Fibroblast of villous mesenchyme (primary cell): ENCODE measurements at regions not wholly inside any gene's neighbourhood (a gene's known extent, or its start where the extent isn't known, plus 50 kb on each side); places are given as distances from the start of the nearest gene placed in this dataset.
A peak's percentile ranks its signal among the peaks of the same experiment; 100 is the strongest.

Source experiments
- DNase-seq: peaks from one replicate; pipeline ENCODE4 v3.0.0-alpha.2; 2010; ENCODE audit warnings: low read depth
- H3K4me3 ChIP-seq: 2 replicates; pipeline ENCODE4 v1.5.1; 2011; ENCODE audit warnings: low read depth, mild to moderate bottlenecking, low read length
- CTCF ChIP-seq: IDR thresholded peaks from 2 replicates; pipeline ENCODE4 v1.5.1; 2012; ENCODE audit warnings: low read depth, mild to moderate bottlenecking, low read length; ENCODE audit not compliant: insufficient read depth

- TF ChIP-seq CTCF, result no peak
- H3K4me3 ChIP-seq, result no peak overlapping the region
- no peak for DNase-seq
Observed at GRCh38 chrY:11293392-11293791, 1407.6 kb upstream of the USP9Y start.

- DNase-seq, result peak; percentile 12
- TF ChIP-seq CTCF, result no peak
- no peak overlapping the region for H3K4me3 ChIP-seq
Observed at GRCh38 chrY:11334151-11334550, 1366.9 kb upstream of the USP9Y start.
